ENCODE measurements at regions not wholly inside any gene's neighbourhood (a gene's known extent, or its start where the extent isn't known, plus 50 kb on each side); places are given as distances from the start of the nearest gene placed in this dataset.
A peak's percentile ranks its signal among the peaks of the same experiment; 100 is the strongest.

- Histone ChIP-seq H3K9me3 (no peaks in the 10 kb centered on the region), H3K27me3 (peaks cover 0 to 6% (median 0%) of the 10 kb centered on the region in 9 donors), H3K4me3 (no peak overlapping the region), H3K27ac (no peak overlapping the region), H3K4me1 (peaks cover 0 to 9% (median 0%) of the 10 kb centered on the region in 12 donors), H3K36me3 (no peaks in the 10 kb centered on the region)
- 33 to 39% (median 36%) methylated on average over 8 of the region's 8 CpGs for WGBS, 4 donors
- intact Hi-C loops (cut with DNase I), result loop anchor here (1.0 to 10.0 kb wide), 19 partner anchors 227 to 571 kb away; no protein-coding TSS in a partner anchor
- ATAC-seq (peak; percentile 67 to 85 (median 78)), DNase-seq (peak; percentile 77 to 86 (median 80))
- TF ChIP-seq POLR2A (IDR thresholded peaks at IDR 0.05) (no peak), CTCF (IDR thresholded peaks at IDR 0.05) (peak; percentile 80 to 94 (median 87))
Measured at GRCh38 chr11:19553683-19554333, 158.8 kb upstream of the NAV2 start.

- no peak for DNase-seq
- ATAC-seq, result no peak
- Histone ChIP-seq H3K4me3 (no peak overlapping the region), H3K27me3 (peaks cover 0 to 4% (median 0%) of the 10 kb centered on the region in 9 donors), H3K9me3 (no peaks in the 10 kb centered on the region), H3K27ac (no peak overlapping the region), H3K36me3 (no peaks in the 10 kb centered on the region), H3K4me1 (peaks cover 0 to 7% (median 0%) of the 10 kb centered on the region in 12 donors)
- intact Hi-C loops (cut with DNase I), result loop anchor here (1.0 to 10.0 kb wide), 18 partner anchors 225 to 572 kb away; no protein-coding TSS in a partner anchor
- TF ChIP-seq CTCF (IDR thresholded peaks at IDR 0.05) (no peak), POLR2A (IDR thresholded peaks at IDR 0.05) (no peak)
- WGBS, 4 donors, result 80 to 87% (median 85%) methylated on average over 8 of the region's 8 CpGs
Measured at GRCh38 chr11:19552656-19553260, 159.9 kb upstream of the NAV2 start.

- ATAC-seq (no peak), DNase-seq (no peak)
- intact Hi-C loops (cut with DNase I), result loop anchor here (2.0 to 10.0 kb wide), 16 partner anchors 225 to 573 kb away; no protein-coding TSS in a partner anchor
- Histone ChIP-seq H3K4me3 (no peak overlapping the region), H3K4me1 (peaks cover 0 to 4% (median 0%) of the 10 kb centered on the region in 12 donors), H3K9me3 (no peaks in the 10 kb centered on the region), H3K27ac (no peak overlapping the region), H3K27me3 (peaks cover 0 to 4% (median 0%) of the 10 kb centered on the region in 9 donors), H3K36me3 (no peaks in the 10 kb centered on the region)
- TF ChIP-seq POLR2A (IDR thresholded peaks at IDR 0.05), result no peak
- no peak for TF ChIP-seq CTCF (IDR thresholded peaks at IDR 0.05)
- WGBS, 4 donors, result 89 to 92% (median 90%) methylated on average over 8 of the region's 8 CpGs
Measured at GRCh38 chr11:19552161-19552560, 160.5 kb upstream of the NAV2 start.

- TF ChIP-seq CTCF (IDR thresholded peaks at IDR 0.05), result no peak
- no peak for TF ChIP-seq POLR2A (IDR thresholded peaks at IDR 0.05)
- Histone ChIP-seq H3K4me1 (peaks cover 0 to 4% (median 0%) of the 10 kb centered on the region in 12 donors), H3K4me3 (no peak overlapping the region), H3K27me3 (no peaks in the 10 kb centered on the region), H3K27ac (no peak overlapping the region), H3K9me3 (no peaks in the 10 kb centered on the region), H3K36me3 (no peaks in the 10 kb centered on the region)
- ATAC-seq (no peak), DNase-seq (no peak)
- 80 to 89% (median 87%) methylated on average over 4 of the region's 4 CpGs for WGBS, 4 donors
- intact Hi-C loops (cut with DNase I), result loop anchor here (5.0 to 10.0 kb wide), 11 partner anchors 224 to 573 kb away; no protein-coding TSS in a partner anchor
Measured at GRCh38 chr11:19551457-19551856, 161.2 kb upstream of the NAV2 start.
